HG02610 (cell line): ENCODE measurements at regions not wholly inside any gene's neighbourhood (a gene's known extent, or its start where the extent isn't known, plus 50 kb on each side); places are given as distances from the start of the nearest gene placed in this dataset.
"Not testable (repeated sequence)": the region's sequence is repeated elsewhere in the genome, so short reads cannot be mapped to it uniquely, and the experiment has no call there.

Source experiments
- ATAC-seq: cut with Tn5 transposase; IDR thresholded peaks from one replicate; pipeline ENCODE4 v1.9.1; 2021; ENCODE audit warnings: mild to moderate bottlenecking, moderate library complexity; ENCODE audit not compliant: unreplicated experiment

DNA sequence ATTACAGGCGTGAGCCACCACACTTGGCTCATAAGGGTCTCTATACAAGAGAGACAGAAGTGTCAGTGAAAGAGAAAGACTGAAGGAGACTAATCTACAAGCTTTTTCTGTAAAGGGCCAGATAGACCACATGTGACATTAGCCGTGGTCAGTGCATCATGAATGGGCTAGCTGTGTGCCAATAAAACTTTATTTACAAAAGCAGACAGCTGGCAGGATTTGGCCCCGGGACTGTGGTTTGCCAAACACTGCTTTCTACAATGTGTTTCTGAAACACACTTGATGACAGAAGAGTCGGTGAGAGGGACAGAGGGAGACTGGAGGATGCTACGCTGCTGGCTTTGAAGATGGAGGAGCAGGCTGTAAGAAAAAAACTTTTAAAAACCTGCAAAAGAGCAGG, 285.4 kb downstream of the TFAP2C start:
- no peak for ATAC-seq

DNA sequence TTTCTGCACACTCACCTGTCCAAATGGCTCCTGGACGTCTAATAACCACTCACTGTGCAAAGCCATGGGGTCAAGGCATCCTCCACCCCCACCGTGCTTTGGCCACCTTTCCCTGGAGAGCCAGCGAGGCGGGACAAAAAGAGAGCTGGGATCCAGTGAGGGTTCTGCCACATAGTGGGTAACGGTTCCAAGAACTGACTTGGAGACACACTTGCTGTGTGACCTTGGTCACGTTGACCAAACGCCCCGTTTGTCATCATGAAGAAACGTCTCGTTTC, 287.2 kb downstream of the TFAP2C start:
- no peak for ATAC-seq

DNA sequence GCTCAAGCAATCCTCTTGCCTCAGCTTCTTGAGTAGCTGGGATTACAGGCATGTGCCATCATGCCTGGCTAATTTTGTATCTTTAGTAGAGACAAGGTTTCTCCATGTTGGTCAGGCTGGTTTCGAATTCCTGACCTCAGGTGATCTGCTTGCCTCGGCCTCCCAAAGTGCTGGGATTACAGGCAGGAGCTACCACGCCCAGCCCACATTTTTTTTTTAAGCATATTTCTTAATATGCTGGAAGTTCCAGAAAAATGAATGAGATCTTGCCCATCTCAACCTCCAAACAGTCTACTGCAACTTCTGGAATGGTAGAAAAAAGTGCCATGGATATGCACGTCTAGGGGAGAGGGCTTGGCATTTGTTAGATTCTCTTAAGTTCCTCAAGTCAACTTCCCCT, 290.9 kb downstream of the TFAP2C start:
- not testable (repeated sequence) for ATAC-seq

DNA sequence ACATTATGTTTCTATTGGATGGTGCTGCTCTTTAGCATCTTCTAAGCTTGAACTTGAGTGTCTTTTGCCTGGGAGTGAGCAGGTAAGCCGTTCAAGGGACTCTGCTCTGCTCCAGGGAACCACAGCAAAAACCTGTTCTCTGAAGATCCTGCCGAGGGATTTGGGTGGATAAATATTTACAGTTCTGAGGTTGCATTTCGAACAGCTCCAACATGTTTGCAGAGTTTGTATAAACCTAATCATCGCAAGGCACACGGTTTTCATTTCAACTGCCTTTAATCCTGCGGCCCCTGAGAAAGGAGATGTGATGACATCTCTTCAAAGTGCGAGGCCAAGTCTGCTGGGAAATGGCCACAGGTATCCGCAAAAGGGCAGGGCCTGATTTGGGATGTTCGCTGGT, 293.4 kb downstream of the TFAP2C start:
- no peak for ATAC-seq

DNA sequence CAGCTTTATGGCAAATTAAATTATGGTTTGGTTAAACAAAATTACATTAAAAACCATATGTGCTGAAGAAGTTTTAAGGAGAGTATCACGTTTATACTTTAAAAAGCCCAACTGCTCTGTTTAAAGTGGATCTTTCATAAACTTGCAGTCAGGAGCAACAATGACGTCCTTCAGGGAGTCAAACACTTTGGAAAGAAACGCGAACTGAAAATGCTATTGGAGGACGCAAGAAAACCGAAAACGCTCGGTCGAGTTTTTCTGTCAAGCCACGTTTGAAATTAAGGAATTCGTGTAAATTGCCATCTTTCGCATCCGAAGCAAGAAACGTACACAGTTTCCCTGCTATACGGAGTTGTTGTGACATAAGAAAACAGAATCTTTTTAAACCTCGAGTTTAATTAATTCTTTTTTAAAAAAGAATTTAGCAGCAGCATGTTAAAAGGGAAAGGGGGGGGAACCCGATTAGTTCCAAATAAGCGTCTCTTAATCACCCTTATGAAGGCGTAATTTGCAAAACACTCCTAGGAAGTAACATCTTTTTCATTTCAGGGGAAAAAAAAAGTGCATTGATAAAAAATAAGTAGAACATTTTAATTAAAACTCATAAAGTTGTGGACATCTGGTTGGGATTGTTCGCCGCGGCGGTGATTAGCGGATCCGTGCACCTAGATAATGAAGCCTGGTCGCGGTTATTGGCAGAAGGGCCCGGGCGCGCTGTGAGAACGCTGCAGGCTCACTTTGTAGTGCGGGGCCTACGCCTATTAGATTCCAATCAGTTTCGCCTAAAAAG, 295.4 kb downstream of the TFAP2C start:
- ATAC-seq, result no peak

DNA sequence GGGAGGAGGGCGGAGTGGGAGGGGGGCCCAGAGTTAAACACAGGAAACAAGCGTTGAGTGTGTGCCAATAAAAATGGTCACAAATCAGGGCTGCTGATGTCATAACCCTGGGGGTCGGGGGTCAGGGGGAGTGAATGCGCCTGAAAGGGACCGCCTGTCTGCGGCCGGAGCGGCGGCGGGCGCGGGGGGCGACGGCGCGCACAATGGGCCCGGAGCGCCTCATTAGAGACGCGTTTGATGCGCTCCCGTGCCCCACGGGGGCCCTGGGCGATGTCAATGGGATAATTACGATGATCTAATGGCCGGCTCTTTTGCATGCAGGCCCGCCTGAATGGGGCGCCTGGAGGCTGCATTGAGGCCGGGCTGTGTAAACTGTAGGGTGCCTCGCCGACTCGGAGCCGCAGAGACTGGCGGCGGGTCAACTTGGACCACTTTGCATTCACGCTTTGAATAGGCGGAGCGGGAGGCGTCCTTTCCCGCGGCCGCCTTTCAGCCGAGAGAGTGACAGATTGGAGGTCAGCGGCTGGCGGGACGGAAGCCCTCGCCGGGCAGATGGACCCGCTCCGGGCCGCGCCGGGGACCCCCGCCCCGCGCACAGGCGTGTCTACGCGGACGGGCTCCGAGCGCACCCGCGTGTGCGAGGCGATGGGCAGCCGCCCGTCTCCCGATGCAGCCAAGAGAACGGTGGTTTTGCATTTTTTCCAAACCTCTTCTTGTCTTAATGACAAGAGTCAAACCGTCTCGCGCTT, 296.1 kb downstream of the TFAP2C start:
- no peak for ATAC-seq

DNA sequence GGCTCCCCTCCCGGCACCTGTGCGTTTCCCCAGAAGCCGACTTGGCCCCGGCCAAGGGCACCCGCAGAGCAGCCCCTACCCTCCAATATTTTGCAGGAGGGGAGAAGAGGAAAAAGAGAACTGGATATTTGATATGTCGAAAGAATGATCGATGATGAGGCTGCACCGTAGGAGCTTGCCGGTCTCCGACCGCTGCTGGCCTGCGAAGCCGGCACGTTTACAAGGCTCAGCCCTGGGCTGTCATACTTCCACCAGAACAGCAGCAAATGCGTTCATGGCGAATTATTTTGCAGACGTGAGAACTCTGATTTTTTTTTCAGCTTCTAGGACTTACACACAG, 296.7 kb downstream of the TFAP2C start:
- ATAC-seq, result no peak

DNA sequence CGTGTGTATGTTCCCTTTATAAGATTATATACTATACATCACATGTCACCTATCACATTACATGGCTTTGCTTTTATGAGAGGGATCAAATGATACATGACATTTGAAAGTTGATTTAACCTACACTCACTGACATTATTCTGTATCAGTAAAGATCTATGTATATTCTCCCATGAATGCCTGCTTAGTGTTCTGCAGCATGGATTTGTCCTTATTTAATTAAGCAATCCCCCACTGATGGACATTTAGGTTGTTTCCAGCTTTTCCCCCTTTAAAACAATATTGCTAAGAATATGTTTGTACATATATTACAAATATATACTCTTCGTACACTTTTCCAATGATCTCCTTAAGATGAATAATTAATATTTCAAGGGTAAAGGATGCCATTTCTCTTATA, 297.4 kb downstream of the TFAP2C start:
- ATAC-seq, result no peak

DNA sequence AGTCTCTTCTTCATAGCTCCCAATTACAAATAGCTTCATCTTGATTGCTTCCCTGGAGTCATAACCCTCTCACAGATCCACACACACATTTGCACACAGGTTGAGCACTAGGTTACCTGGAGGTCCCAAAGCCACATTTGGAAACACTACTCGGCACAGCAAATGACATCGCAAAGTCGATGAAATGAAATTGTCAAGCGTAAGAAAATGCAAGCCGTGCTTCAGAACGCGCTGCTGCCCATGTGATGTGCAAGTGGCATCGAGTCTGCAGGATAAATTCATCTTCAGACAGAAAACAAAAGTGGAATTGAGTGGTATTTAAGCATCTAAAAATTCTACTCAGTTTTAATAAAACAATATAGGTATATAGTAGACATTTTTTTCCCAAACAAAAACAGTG, 298.0 kb downstream of the TFAP2C start:
- ATAC-seq, result no peak

DNA sequence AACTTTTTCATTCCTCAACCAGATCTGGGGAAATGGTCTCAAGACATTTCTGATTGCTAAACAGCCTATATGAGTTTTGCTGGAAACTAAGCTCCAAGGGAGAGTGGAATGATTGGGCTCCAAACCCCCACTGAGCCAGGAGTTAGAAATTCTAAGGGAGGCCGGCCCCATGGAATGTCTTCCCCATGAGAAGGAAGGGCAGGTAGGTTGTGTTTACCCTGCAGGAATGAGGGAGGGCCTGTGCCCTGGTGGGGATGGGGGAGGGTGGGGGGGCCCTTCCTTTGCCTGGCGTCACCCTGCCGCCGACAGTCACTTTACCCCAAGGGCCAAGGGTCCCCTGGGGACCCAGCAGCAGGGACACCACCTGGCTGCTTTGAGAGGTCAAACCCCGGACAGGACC, 298.9 kb downstream of the TFAP2C start:
- ATAC-seq, result no peak

DNA sequence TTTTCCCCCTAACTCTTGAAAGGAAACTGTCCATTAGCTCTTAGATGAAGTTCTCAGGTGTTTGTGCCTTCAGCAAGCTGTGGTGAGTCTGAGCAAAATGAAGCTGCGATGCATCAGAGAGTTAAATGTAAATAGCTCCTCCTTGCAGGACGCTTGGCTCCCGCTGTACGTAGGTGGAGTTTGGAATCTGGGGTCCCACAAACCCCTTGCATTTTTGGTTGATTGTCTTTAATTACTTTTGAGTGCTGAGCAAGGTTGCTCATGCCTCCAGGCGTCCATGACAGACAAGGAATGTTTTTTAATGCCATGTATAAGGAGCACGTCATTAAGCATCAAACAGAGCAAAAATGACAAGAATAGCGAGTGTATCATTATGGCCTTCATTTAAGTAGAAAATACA, 300.5 kb downstream of the TFAP2C start:
- ATAC-seq, result no peak

DNA sequence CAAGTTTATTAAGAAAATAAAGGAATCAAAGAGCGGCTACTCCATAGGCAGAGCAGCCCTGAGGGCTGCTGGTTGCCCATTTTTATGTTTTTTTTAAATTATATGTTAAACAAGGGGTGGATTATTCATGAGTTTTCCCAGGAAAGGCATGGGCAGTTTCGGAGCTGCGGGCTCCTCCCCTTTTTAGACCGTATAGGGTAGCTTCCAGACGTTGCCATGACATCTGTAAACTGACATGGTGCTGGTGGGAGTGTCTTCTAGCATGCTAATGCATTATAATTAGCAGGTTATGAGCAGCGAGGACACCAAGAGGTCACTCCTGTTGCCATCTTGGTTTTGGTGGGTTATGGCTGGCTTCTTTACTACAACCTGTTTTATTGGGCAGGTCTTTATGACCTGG, 301.8 kb downstream of the TFAP2C start:
- ATAC-seq, result no peak

DNA sequence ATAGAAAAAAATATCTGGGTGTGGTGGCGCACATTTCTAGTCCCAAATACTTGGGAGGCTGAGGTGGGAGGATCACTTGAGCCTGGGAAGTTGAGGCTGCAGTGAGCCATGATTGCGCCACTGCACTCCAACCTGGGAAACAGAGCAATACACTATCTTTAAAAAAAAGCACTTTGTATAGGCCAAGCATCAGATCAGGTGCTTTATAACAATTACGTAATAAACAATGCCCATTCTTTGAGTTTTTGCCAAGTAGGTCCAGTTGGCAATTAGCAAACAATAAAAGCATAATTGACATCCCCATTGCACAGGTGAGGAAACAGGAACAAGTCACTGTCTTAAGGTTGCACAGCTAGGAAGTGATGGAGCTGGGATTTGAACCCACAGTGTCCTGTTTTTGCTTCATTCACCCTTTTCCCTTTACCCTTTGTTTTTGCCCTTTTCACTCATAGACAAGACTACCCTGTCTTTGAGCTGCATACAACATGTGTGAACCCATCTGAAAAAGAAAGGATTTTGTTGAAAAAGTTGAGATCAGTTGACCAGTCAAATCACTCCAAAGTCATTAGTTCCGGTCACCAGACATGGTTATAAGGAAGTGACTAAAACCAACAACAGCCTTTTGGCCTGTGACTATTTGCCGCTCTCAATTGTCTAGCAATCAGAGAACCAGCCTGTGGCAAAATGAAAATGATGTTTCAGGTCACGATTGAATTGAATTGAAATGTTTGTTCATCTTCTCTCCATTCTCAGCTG, 303.6 kb downstream of the TFAP2C start:
- no peak for ATAC-seq

DNA sequence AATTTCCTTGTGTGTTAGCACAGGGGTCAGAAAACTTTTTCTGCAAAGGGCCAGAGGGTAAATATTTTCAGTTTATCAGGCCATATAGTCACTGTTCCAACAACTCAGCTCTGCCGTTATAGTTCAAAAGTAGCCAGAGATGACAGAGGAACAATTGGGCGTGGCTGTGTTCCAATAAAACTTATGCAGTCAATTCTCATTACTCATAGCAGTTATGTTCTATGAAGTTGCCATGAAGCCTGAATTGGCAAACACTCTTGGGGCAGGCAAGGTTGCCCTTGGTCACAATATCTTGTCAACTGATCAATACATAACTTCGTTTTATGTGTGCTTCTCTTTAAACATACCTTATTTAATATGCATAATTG, 304.2 kb downstream of the TFAP2C start:
- ATAC-seq, result no peak

DNA sequence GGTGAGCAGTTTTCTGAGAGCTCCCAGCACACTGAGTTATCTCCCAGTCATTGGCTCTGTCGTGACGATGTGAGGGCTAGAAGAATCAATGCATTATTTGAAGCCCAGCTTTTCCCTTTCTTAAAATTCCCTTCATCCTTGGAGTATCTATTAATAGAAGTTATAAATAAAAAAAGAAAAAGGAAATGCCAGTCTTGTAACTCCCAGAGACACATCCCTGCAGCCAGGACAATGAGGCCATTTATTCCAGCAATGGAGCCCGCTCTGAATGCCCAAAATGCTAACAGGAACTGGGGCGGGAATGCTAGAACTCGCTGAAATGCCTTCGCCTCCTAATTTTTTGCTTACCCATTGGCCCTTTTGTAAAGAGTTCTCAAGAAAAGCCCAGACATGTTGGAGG, 305.8 kb downstream of the TFAP2C start:
- ATAC-seq, result no peak

DNA sequence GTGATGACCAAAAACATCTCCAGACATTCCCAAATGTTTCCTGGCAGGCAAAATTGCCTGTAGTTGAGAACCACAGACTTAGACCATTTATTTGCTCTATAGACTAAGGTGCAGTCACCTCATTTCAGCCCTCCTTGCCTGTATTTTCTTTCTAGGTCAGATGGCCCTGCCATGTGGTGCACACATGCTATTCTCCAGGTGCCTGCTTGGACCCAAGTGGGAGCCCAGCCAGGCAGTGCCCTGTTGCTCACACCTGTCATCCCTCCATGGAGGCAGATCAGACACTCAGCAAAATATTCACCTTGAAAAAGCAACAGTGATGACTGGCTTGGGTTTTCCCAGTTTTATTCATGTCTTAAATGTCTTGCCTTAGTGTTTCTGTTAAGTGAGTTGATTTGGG, 311.4 kb downstream of the TFAP2C start:
- ATAC-seq, result no peak

DNA sequence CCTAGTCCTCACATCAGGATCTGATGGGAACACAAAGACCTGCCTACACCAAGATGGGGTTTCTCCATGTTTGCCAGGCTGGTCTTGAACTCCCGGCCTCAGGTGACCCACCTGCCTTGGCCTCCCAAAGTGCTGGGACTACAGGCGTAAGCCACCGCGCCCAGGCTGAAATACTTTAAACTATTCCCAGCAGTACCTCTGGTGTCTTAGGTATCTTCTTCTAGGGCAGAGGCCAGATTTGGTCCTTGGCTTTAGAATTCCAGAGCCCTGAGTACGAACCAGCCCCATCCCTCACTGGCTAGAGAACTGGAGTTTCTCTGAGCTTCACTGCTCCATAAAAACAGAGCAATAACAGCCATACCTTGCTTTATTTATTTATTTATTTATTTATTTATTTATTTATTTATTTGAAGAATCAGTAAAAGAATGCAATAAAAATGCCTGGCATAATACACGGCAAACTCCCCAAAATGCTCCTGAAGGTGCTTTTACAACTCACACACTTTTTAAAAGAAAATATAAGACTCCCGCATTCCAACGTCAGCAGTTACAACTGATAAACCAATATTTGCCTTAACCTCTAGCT, 312.1 kb downstream of the TFAP2C start:
- no peak for ATAC-seq

DNA sequence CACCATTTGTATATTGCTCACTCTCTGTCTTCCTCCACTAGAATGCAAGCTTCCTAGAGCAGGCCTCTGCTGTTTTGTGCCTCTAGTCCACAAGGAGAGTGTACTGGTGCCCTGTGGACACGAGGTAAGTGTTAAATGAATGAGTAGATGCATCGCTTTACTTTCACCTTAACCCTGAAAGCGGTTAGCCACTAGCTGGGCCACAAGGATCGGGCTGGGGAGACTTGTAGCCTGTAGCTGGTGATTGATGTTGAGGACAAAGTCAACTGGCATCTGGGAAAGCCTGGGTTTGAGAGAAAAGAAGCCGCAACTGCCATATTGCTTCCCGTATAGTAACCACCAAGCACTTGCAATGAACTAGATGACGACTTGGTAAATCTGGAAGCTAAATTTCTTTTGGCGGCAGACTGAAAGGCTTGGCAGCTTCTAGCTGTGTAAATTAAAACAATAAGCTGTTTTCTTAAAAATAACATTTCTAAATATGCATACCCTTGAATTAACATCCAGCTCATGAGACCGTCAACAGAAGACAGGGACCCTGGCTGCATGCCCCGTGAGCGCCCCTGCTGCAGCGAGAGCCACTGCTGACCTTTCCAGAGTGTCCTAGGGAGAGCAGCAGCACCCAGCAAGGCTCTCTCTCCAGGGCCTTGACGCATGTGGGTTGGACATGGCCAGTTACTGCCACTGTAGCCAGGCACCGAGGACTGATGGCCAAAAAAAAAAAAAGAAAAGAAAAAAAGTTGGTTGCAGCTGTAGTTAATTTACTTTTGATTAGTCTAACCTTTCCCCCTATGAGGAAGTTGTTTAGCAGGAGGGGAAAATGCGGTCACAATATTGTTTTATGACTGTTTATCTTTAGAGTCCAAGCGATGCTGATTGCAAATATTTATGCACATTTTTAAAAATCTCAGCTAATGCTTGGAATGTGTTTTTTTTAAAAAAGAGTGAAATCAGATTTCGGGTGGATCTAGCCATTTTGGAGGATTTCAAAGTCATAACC, 315.1 kb downstream of the TFAP2C start:
- ATAC-seq, result no peak

DNA sequence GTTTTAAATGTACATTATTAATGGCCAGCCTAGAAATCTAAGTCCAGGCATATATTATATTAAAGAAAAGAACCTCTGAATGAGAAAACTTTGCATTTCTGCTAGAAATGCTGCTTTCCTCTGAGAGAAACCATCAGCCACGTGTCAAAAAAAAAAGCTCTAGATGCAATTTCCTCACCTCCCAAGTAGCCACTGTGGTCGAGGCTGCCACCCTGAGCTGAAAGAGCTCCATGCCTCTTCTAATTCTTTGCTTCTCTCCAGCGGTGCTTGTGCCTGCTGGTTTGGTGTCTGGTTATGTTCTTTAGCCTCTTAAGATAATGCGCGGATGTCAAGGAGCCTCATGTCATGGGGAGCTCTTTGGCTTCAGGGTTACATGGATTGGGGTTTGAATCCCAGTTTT, 316.0 kb downstream of the TFAP2C start:
- no peak for ATAC-seq

DNA sequence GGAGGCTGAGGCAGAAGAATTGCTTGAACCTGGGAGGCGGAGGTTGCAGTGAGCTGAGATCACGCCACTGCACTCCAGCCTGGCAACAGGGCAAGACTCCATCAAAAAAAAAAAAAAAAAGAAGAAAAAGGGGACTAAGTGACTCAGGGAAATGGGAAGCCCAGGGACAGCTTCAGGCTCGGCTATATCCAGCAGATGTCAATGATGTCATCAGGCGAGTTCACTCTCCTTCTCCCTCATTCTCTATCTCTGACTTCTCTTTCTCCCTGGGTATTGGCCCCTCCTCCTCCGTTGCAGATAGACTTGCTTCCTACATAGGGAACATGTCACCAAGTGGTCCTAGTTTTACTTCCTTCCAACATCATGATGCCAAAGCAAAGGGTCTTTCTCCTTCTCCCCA, 316.8 kb downstream of the TFAP2C start:
- no peak for ATAC-seq

DNA sequence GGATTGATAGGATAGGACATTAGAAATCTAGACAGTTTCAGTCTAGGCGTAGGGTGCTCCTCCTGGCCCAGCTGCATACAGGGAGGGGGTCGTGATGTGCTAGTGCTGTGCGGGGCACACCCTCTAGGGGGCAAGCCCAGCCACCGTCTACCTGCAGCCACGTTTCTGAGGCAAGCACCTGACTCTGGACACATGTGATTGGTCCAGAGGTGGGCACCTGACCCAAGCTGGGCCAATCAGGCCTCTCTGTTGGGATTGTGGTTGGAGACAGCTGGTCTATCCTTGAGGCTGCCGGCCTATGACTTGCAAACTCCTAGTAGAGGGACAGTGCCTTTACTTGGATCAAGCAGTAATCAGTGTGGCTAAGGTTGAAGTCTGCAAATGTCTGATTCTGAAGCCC, 317.1 kb downstream of the BMP7 start:
- ATAC-seq, result no peak
